RPMI8226 (cell line): ENCODE measurements at regions not wholly inside any gene's neighbourhood (a gene's known extent, or its start where the extent isn't known, plus 50 kb on each side); places are given as distances from the start of the nearest gene placed in this dataset.

Source experiments
- DNase-seq: peaks from one replicate; pipeline ENCODE4 v3.0.0-alpha.2; 2015

GRCh38 chr15:47352217-47352616 is 365.1 kb upstream of the SEMA6D start:
- no peak for DNase-seq

- no peak for DNase-seq
Observed at GRCh38 chr15:47355759-47356158, 361.5 kb upstream of the SEMA6D start.

GRCh38 chr15:47356297-47356696 is 361.0 kb upstream of the SEMA6D start:
- DNase-seq = no peak

- DNase-seq = no peak
Observed at GRCh38 chr15:47358876-47359275, 358.4 kb upstream of the SEMA6D start.

- no peak for DNase-seq
Observed at GRCh38 chr15:47360305-47360704, 357.0 kb upstream of the SEMA6D start.

GRCh38 chr15:47362118-47362905 is 355.0 kb upstream of the SEMA6D start:
- no peak for DNase-seq

GRCh38 chr15:47363653-47364052 is 353.7 kb upstream of the SEMA6D start:
- DNase-seq = no peak

- no peak for DNase-seq
Observed at GRCh38 chr15:47364230-47365141, 352.8 kb upstream of the SEMA6D start.

GRCh38 chr15:47366884-47367283 is 350.4 kb upstream of the SEMA6D start:
- DNase-seq = no peak

GRCh38 chr15:47367726-47368390 is 349.4 kb upstream of the SEMA6D start:
- no peak for DNase-seq

- DNase-seq = no peak
Observed at GRCh38 chr15:47371939-47372338, 345.4 kb upstream of the SEMA6D start.

- peak; percentile 8 for DNase-seq
Observed at GRCh38 chr15:47374222-47374621, 343.1 kb upstream of the SEMA6D start.

- peak; percentile 37 for DNase-seq
Observed at GRCh38 chr15:47376190-47376589, 341.1 kb upstream of the SEMA6D start.

- no peak for DNase-seq
Observed at GRCh38 chr15:47377465-47377864, 339.8 kb upstream of the SEMA6D start.

- no peak for DNase-seq
Observed at GRCh38 chr15:47378527-47378926, 338.8 kb upstream of the SEMA6D start.

- no peak for DNase-seq
Observed at GRCh38 chr15:47383102-47383501, 334.2 kb upstream of the SEMA6D start.

GRCh38 chr15:47383801-47384200 is 333.5 kb upstream of the SEMA6D start:
- no peak for DNase-seq

GRCh38 chr15:47384341-47384740 is 333.0 kb upstream of the SEMA6D start:
- DNase-seq = no peak

- DNase-seq = no peak
Observed at GRCh38 chr15:47384776-47385175, 332.5 kb upstream of the SEMA6D start.

- DNase-seq = no peak
Observed at GRCh38 chr15:47386459-47386858, 330.8 kb upstream of the SEMA6D start.

- no peak for DNase-seq
Observed at GRCh38 chr15:47388299-47388698, 329.0 kb upstream of the SEMA6D start.

- no peak for DNase-seq
Observed at GRCh38 chr15:47390208-47390765, 327.0 kb upstream of the SEMA6D start.

- DNase-seq = no peak
Observed at GRCh38 chr15:47394286-47394809, 323.0 kb upstream of the SEMA6D start.
